Lung (tissue), 11 donors: ENCODE measurements at regions not wholly inside any gene's neighbourhood (a gene's known extent, or its start where the extent isn't known, plus 50 kb on each side); places are given as distances from the start of the nearest gene placed in this dataset.

Experiments used
- ATAC-seq: fragments of 200-7000 bp; cut with Tn5 transposase; one replicate; pipeline ENCODE4 v1.9.1; 2020; ENCODE audit warnings: moderate number of reproducible peaks; ENCODE audit not compliant: insufficient read depth, low FRiP score
- DNase-seq, 3 donors: peaks; one replicate each; pipeline ENCODE4 v3.0.0-alpha.2; 2013 to 2017
- H3K27ac ChIP-seq, 2 donors: one replicate each; pipeline ENCODE4 v1.5.1; 2013; ENCODE audit warnings: mild to moderate bottlenecking in 2 of 2, moderate library complexity in 2 of 2, control low read depth in 1 of 2, inconsistent platforms in 1 of 2, low read depth in 1 of 2, low read length in 1 of 2
- H3K27me3 ChIP-seq, 3 donors: one replicate each; pipeline ENCODE4 v1.5.1; 2013; ENCODE audit warnings: low read length in 2 of 3; ENCODE audit not compliant: control insufficient read depth in 3 of 3, insufficient read depth in 3 of 3
- H3K36me3 ChIP-seq, 4 donors: one replicate each; pipeline ENCODE4 v1.5.1; 2013; ENCODE audit warnings: low read length in 4 of 4, mild to moderate bottlenecking in 1 of 4, moderate library complexity in 1 of 4; ENCODE audit not compliant: control insufficient read depth in 4 of 4, insufficient read depth in 4 of 4
- H3K4me1 ChIP-seq, 5 donors: one replicate each; pipeline ENCODE4 v1.5.1; 2013; ENCODE audit warnings: low read length in 5 of 5, mild to moderate bottlenecking in 2 of 5, moderate library complexity in 1 of 5; ENCODE audit not compliant: control insufficient read depth in 5 of 5, insufficient read depth in 5 of 5
- H3K4me3 ChIP-seq: one replicate; pipeline ENCODE4 v1.5.1; 2013; ENCODE audit warnings: mild to moderate bottlenecking, control low read depth, moderate library complexity
- H3K9ac ChIP-seq, 2 donors: one replicate each; pipeline ENCODE4 v1.5.1; 2013; ENCODE audit warnings: low read length in 2 of 2, control low read depth in 1 of 2; ENCODE audit not compliant: insufficient read depth in 1 of 2
- H3K9me3 ChIP-seq, 4 donors: one replicate each; pipeline ENCODE4 v1.5.1; 2013; ENCODE audit warnings: low read length in 3 of 4, mild to moderate bottlenecking in 1 of 4, moderate library complexity in 1 of 4; ENCODE audit not compliant: control insufficient read depth in 4 of 4, insufficient read depth in 3 of 4
- CTCF ChIP-seq: IDR thresholded peaks from 2 replicates; pipeline ENCODE4 v1.5.1; 2012; ENCODE audit warnings: mild to moderate bottlenecking; ENCODE audit errors: control extremely low read depth, extremely low read depth
- WGBS, 2 donors: extraction: QIAGEN DNeasy Blood & Tissue Kit; methylation state at CpG; one replicate each; pipeline ENCODE4 v1.1.7; 2013; 5-methylcytosine and 5-hydroxymethylcytosine counted together
- donor health status: control.
- donor health status: control.
- donor health status: Bipolar disorder and iron deficiency.
- donor health status: healthy.
- donor health status: DM: yes; HTN: yes; CAD: no.

GRCh38 chr4:95627024-95627605, 78.3 kb upstream of the UNC5C start:
- Histone ChIP-seq H3K4me3 (no peak overlapping the region), H3K36me3 (no peaks in the 10 kb centered on the region), H3K9me3 (no peaks in the 10 kb centered on the region), H3K4me1 (peaks cover 0 to 12% (median 0%) of the 10 kb centered on the region in 5 donors), H3K9ac (no peak overlapping the region), H3K27me3 (no peaks in the 10 kb centered on the region), H3K27ac (no peak overlapping the region)
- DNase-seq (peak in 2 of 3 donors; percentile 63 to 87), ATAC-seq (no peak)
- TF ChIP-seq CTCF: no peak
- 87 to 90% methylated on average over 1 of the region's 1 CpG for WGBS, 2 donors

GRCh38 chr4:95625020-95625419, 76.2 kb upstream of the UNC5C start:
- H3K36me3 ChIP-seq: no peaks in the 10 kb centered on the region
- H3K27ac ChIP-seq: no peak overlapping the region
- no peak overlapping the region for H3K4me3 ChIP-seq
- peaks cover 0 to 12% (median 0%) of the 10 kb centered on the region in 5 donors for H3K4me1 ChIP-seq
- H3K9me3 ChIP-seq: no peaks in the 10 kb centered on the region
- peak in 2 of 3 donors; percentile 41 to 48 for DNase-seq
- H3K9ac ChIP-seq: no peak overlapping the region
- no peaks in the 10 kb centered on the region for H3K27me3 ChIP-seq
- no peak for ATAC-seq
- TF ChIP-seq CTCF: no peak

- ATAC-seq: no peak
- TF ChIP-seq CTCF: no peak
- no peak for DNase-seq
- Histone ChIP-seq H3K36me3 (no peaks in the 10 kb centered on the region), H3K4me3 (no peak overlapping the region), H3K27me3 (no peaks in the 10 kb centered on the region), H3K4me1 (peaks cover 0 to 4% (median 0%) of the 10 kb centered on the region in 5 donors), H3K9me3 (no peaks in the 10 kb centered on the region), H3K9ac (no peak overlapping the region), H3K27ac (no peak overlapping the region)
- 79 to 89% methylated on average over 9 of the region's 9 CpGs for WGBS, 2 donors
These were observed 71.0 kb upstream of the UNC5C start for GRCh38 chr4:95619525-95620443.
